ENCODE measurements at regions not wholly inside any gene's neighbourhood (a gene's known extent, or its start where the extent isn't known, plus 50 kb on each side); places are given as distances from the start of the nearest gene placed in this dataset.

GRCh38 chr12:61356485-61356884 is 903.7 kb upstream of the USP15 start:
- no peak for DNase-seq

GRCh38 chr12:61357496-61357895 is 902.7 kb upstream of the USP15 start:
- no peak for DNase-seq

- DNase-seq: no peak
Observed at GRCh38 chr12:61362037-61362436, 898.2 kb upstream of the USP15 start.

GRCh38 chr12:61365001-61365400 is 895.2 kb upstream of the USP15 start:
- no peak for DNase-seq

- DNase-seq: no peak
Observed at GRCh38 chr12:61367281-61367785, 892.9 kb upstream of the USP15 start.

- no peak for DNase-seq
Observed at GRCh38 chr12:61369241-61369910, 890.8 kb upstream of the USP15 start.

GRCh38 chr12:61384511-61384910 is 875.7 kb upstream of the USP15 start:
- no peak for DNase-seq

GRCh38 chr12:61385771-61386170 is 874.4 kb upstream of the USP15 start:
- DNase-seq: no peak

- DNase-seq: no peak
Observed at GRCh38 chr12:61397668-61398067, 862.5 kb upstream of the USP15 start.

GRCh38 chr12:61412201-61412600 is 848.0 kb upstream of the USP15 start:
- DNase-seq: no peak

GRCh38 chr12:61414470-61414869 is 845.7 kb upstream of the USP15 start:
- DNase-seq: no peak

GRCh38 chr12:61422786-61423185 is 837.4 kb upstream of the USP15 start:
- DNase-seq: no peak

- DNase-seq: no peak
Observed at GRCh38 chr12:61452076-61452475, 808.1 kb upstream of the USP15 start.

GRCh38 chr12:61487728-61488127 is 772.5 kb upstream of the USP15 start:
- DNase-seq: no peak

- DNase-seq: no peak
Observed at GRCh38 chr12:61490526-61491498, 769.4 kb upstream of the USP15 start.

GRCh38 chr12:61502179-61502578 is 758.0 kb upstream of the USP15 start:
- no peak for DNase-seq

GRCh38 chr12:61504396-61505080 is 755.7 kb upstream of the USP15 start:
- no peak for DNase-seq

- DNase-seq: no peak
Observed at GRCh38 chr12:61513499-61513898, 746.7 kb upstream of the USP15 start.

GRCh38 chr12:61514016-61514415 is 746.2 kb upstream of the USP15 start:
- peak; percentile 4 for DNase-seq

- no peak for DNase-seq
Observed at GRCh38 chr12:61521258-61521657, 738.9 kb upstream of the USP15 start.

- no peak for DNase-seq
Observed at GRCh38 chr12:61523276-61523992, 736.8 kb upstream of the USP15 start.

GRCh38 chr12:61524851-61525250 is 735.4 kb upstream of the USP15 start:
- DNase-seq: no peak

- DNase-seq: no peak
Observed at GRCh38 chr12:61525331-61525730, 734.9 kb upstream of the USP15 start.
